ENCODE measurements at regions not wholly inside any gene's neighbourhood (a gene's known extent, or its start where the extent isn't known, plus 50 kb on each side); places are given as distances from the start of the nearest gene placed in this dataset.

DNA sequence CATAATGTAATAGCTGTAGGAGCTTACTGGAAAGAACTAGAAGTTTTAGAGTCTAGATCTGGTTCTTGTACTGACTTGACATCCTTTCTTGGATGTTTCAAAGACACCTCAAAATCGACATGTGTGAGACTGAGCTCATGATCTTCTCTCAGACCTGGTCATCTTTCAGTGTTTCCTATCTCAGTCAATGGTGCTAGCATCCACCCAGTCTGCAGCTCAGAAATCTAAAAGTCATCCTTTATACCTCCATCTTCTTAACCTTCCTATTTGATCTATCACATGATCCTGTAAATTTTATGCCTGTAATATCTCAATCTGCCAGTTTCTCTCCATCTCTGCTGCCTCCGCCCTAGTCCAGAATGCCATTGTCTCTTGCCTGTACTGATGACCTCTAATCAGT is 301.9 kb upstream of the PITX2 start:
- no peak overlapping the region for H3K27ac Mint-ChIP-seq (ENCODE audit: unreplicated experiment)
- BruUV-seq (replicated peaks) = no TSS peak
- peaks cover 14% of the 10 kb centered on the region for H3K9me3 Mint-ChIP-seq (ENCODE audit: unreplicated experiment)
- no peak for DNase-seq
- Histone ChIP-seq H3K4me1 (peaks cover 47% of the 10 kb centered on the region), H3K4me3 (ENCODE audit: low read depth, low read length) (no peak overlapping the region), H3K27me3 (replicated peaks; ENCODE audit: control insufficient read depth, insufficient read depth, low read length) (no peaks in the 10 kb centered on the region), H3K9me3 (no peaks in the 10 kb centered on the region), H3K36me3 (ENCODE audit: control insufficient read depth, insufficient read depth, low read length) (no peaks in the 10 kb centered on the region)
- H3K4me3 Mint-ChIP-seq (ENCODE audit: unreplicated experiment) = no peak overlapping the region
- intact Hi-C loops (cut with micrococcal nuclease; ENCODE audit: unreplicated experiment) = no loop called here
- H3K36me3 Mint-ChIP-seq (ENCODE audit: insufficient read depth, unreplicated experiment) = no peaks in the 10 kb centered on the region
- peaks cover 28% of the 10 kb centered on the region for H3K4me1 Mint-ChIP-seq (ENCODE audit: low read depth, unreplicated experiment)
- H3K27me3 Mint-ChIP-seq (ENCODE audit: insufficient read depth, unreplicated experiment) = no peaks in the 10 kb centered on the region
- ChIA-PET POLR2A (no interaction called here), CTCF (no interaction called here)
- TF ChIP-seq, protein P1, sequence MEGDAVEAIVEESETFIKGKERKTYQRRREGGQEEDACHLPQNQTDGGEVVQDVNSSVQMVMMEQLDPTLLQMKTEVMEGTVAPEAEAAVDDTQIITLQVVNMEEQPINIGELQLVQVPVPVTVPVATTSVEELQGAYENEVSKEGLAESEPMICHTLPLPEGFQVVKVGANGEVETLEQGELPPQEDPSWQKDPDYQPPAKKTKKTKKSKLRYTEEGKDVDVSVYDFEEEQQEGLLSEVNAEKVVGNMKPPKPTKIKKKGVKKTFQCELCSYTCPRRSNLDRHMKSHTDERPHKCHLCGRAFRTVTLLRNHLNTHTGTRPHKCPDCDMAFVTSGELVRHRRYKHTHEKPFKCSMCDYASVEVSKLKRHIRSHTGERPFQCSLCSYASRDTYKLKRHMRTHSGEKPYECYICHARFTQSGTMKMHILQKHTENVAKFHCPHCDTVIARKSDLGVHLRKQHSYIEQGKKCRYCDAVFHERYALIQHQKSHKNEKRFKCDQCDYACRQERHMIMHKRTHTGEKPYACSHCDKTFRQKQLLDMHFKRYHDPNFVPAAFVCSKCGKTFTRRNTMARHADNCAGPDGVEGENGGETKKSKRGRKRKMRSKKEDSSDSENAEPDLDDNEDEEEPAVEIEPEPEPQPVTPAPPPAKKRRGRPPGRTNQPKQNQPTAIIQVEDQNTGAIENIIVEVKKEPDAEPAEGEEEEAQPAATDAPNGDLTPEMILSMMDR (IDR thresholded peaks at IDR 0.05; ENCODE audit: insufficient read depth in 1 of 2, low read depth in 1 of 2, low read length in 1 of 2, severe bottlenecking in 1 of 2, unreplicated experiment in 1 of 2) = no peak

DNA sequence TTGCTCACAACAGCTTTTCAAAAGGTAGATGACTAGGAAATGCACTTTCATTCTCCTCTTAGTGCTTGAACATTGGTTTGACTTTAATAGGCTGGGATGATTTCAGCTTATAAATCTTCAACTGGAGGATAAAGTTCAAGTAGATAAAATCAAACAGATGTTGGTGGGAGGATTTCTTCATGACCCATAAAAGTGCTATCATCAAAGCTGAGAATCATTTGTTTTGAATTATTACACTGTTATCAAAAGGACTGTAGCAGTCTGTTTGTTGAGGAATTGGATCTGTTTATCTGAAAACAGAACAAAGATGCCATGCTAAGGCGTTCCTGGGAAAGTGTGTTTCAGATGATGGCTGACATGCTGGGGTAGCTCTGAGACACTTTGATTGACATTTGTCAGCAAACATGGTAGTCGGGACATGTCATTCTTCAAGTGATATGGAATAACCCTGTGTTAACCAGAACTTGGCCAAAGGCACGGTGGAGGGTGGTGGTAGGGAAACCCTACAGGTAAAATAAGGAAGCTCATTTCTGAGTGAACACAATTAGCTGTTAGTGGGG is 304.0 kb upstream of the PITX2 start:
- TF ChIP-seq, protein P1 (IDR thresholded peaks at IDR 0.05; ENCODE audit: insufficient read depth in 1 of 2, low read depth in 1 of 2, low read length in 1 of 2, severe bottlenecking in 1 of 2, unreplicated experiment in 1 of 2) = no peak
- no peaks in the 10 kb centered on the region for H3K27me3 ChIP-seq (replicated peaks; ENCODE audit: control insufficient read depth, insufficient read depth, low read length)
- intact Hi-C loops (cut with micrococcal nuclease; ENCODE audit: unreplicated experiment) = loop anchor here (1.0 kb wide), 4 partner anchors 9 to 111 kb away; no protein-coding TSS in a partner anchor
- H3K27me3 Mint-ChIP-seq (ENCODE audit: insufficient read depth, unreplicated experiment) = no peaks in the 10 kb centered on the region
- H3K4me1 ChIP-seq = peaks cover 42% of the 10 kb centered on the region
- no peak overlapping the region for H3K4me3 ChIP-seq (ENCODE audit: low read depth, low read length)
- ChIA-PET POLR2A (interaction anchor here (1.1 kb wide), 1 partner anchor 9 kb away, joined by 4 read pairs; no protein-coding TSS in a partner anchor), CTCF (interaction anchor here (0.6 to 1.5 kb wide), 4 partner anchors 19 to 514 kb away, joined by 3 to 7 read pairs (median 3); no protein-coding TSS in a partner anchor)
- no TSS peak for BruUV-seq (replicated peaks)
- H3K9me3 ChIP-seq = no peaks in the 10 kb centered on the region
- peaks cover 9% of the 10 kb centered on the region for H3K9me3 Mint-ChIP-seq (ENCODE audit: unreplicated experiment)
- H3K36me3 Mint-ChIP-seq (ENCODE audit: insufficient read depth, unreplicated experiment) = peaks cover 6% of the 10 kb centered on the region
- peak; percentile 75 to 79 for DNase-seq
- peaks cover 31% of the 10 kb centered on the region for H3K4me1 Mint-ChIP-seq (ENCODE audit: low read depth, unreplicated experiment)
- peak overlapping the region; percentile 39 for H3K4me3 Mint-ChIP-seq (ENCODE audit: unreplicated experiment)
- H3K27ac Mint-ChIP-seq (ENCODE audit: unreplicated experiment) = peak overlapping the region; percentile 23
- no peaks in the 10 kb centered on the region for H3K36me3 ChIP-seq (ENCODE audit: control insufficient read depth, insufficient read depth, low read length)

DNA sequence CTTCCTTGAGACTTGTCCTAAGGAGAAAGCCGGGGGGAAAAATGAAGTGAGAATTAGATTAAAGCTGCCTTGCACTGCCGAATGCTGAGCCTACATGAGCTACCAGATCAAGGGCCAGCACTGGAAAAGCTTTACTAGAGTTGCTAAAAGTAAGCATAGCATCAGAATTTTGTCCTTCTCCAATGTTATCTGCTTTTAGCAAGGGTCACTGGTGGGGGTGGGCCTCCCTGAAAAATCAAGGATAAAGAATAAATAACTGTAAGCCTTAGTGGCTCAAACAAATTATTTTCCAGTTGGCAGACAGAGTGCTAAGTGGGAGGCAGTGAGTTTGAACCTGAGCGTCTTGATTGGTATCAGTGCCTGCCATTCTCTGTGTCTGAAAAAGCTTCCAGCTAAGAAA is 310.5 kb upstream of the PITX2 start:
- Histone ChIP-seq H3K9me3 (no peaks in the 10 kb centered on the region), H3K36me3 (ENCODE audit: control insufficient read depth, insufficient read depth, low read length) (no peaks in the 10 kb centered on the region), H3K4me1 (no peaks in the 10 kb centered on the region), H3K27me3 (replicated peaks; ENCODE audit: control insufficient read depth, insufficient read depth, low read length) (no peaks in the 10 kb centered on the region), H3K4me3 (ENCODE audit: low read depth, low read length) (no peak overlapping the region)
- CTCF ChIA-PET = interaction anchor here (0.6 kb wide), 1 partner anchor 394 kb away, joined by 3 read pairs; no protein-coding TSS in a partner anchor
- Mint-ChIP-seq H3K4me1 (ENCODE audit: low read depth, unreplicated experiment) (peaks cover 7% of the 10 kb centered on the region), H3K36me3 (ENCODE audit: insufficient read depth, unreplicated experiment) (peaks cover 6% of the 10 kb centered on the region), H3K4me3 (ENCODE audit: unreplicated experiment) (no peak overlapping the region), H3K9me3 (ENCODE audit: unreplicated experiment) (peaks cover 9% of the 10 kb centered on the region), H3K27me3 (ENCODE audit: insufficient read depth, unreplicated experiment) (no peaks in the 10 kb centered on the region), H3K27ac (ENCODE audit: unreplicated experiment) (no peak overlapping the region)
- no TSS peak for BruUV-seq (replicated peaks)
- POLR2A ChIA-PET = no interaction called here
- TF ChIP-seq, protein P1 (IDR thresholded peaks at IDR 0.05; ENCODE audit: insufficient read depth in 1 of 2, low read depth in 1 of 2, low read length in 1 of 2, severe bottlenecking in 1 of 2, unreplicated experiment in 1 of 2) = no peak
- intact Hi-C loops (cut with micrococcal nuclease; ENCODE audit: unreplicated experiment) = no loop called here
- no peak for DNase-seq
